ENCODE measurements at regions not wholly inside any gene's neighbourhood (a gene's known extent, or its start where the extent isn't known, plus 50 kb on each side); places are given as distances from the start of the nearest gene placed in this dataset.
"Not testable (repeated sequence)": the region's sequence is repeated elsewhere in the genome, so short reads cannot be mapped to it uniquely, and the experiment has no call there.

- DNase-seq: no peak
These were observed 895.0 kb downstream of the TBL1XR1 start for GRCh38 chr3:176302271-176302670.

- DNase-seq: no peak
These were observed 901.1 kb downstream of the TBL1XR1 start for GRCh38 chr3:176296066-176296597.

- DNase-seq: no peak
These were observed 904.0 kb downstream of the TBL1XR1 start for GRCh38 chr3:176293276-176293675.

- no peak for DNase-seq
These were observed 910.7 kb downstream of the TBL1XR1 start for GRCh38 chr3:176286476-176287085.

- DNase-seq: no peak
These were observed 921.7 kb downstream of the TBL1XR1 start for GRCh38 chr3:176275538-176275937.

- no peak for DNase-seq
These were observed 922.2 kb downstream of the TBL1XR1 start for GRCh38 chr3:176275113-176275512.

- no peak for DNase-seq
These were observed 923.1 kb downstream of the TBL1XR1 start for GRCh38 chr3:176274161-176274560.

GRCh38 chr3:176262071-176262470 lies 935.2 kb downstream of the TBL1XR1 start:
- no peak for DNase-seq

- DNase-seq: no peak
These were observed 950.1 kb downstream of the TBL1XR1 start for GRCh38 chr3:176247191-176247590.

- no peak for DNase-seq
These were observed 977.3 kb downstream of the TBL1XR1 start for GRCh38 chr3:176219970-176220369.

GRCh38 chr3:176214758-176215157 lies 982.5 kb downstream of the TBL1XR1 start:
- DNase-seq: no peak

GRCh38 chr3:176213314-176213713 lies 984.0 kb downstream of the TBL1XR1 start:
- not testable (repeated sequence) for DNase-seq

- no peak for DNase-seq
These were observed 988.4 kb downstream of the TBL1XR1 start for GRCh38 chr3:176208915-176209314.

GRCh38 chr3:176208283-176208682 lies 989.0 kb downstream of the TBL1XR1 start:
- DNase-seq: no peak

GRCh38 chr3:176206809-176207208 lies 990.5 kb downstream of the TBL1XR1 start:
- no peak for DNase-seq

- no peak for DNase-seq
These were observed 994.6 kb downstream of the TBL1XR1 start for GRCh38 chr3:176202652-176203051.

GRCh38 chr3:176193032-176193730 lies 1004.1 kb downstream of the TBL1XR1 start:
- DNase-seq: no peak

GRCh38 chr3:176190755-176191154 lies 1006.5 kb downstream of the TBL1XR1 start:
- no peak for DNase-seq

- no peak for DNase-seq
These were observed 1014.1 kb downstream of the TBL1XR1 start for GRCh38 chr3:176183181-176183580.

- DNase-seq: no peak
These were observed 1023.2 kb downstream of the TBL1XR1 start for GRCh38 chr3:176174060-176174459.

GRCh38 chr3:176172492-176172891 lies 1024.8 kb downstream of the TBL1XR1 start:
- no peak for DNase-seq

GRCh38 chr3:176167272-176167671 lies 1030.0 kb downstream of the TBL1XR1 start:
- DNase-seq: no peak

GRCh38 chr3:176160997-176161396 lies 1036.3 kb downstream of the TBL1XR1 start:
- no peak for DNase-seq

- no peak for DNase-seq
These were observed 1037.5 kb downstream of the TBL1XR1 start for GRCh38 chr3:176159796-176160195.

Measured in dermis blood vessel endothelial cell (primary cell).